ENCODE measurements at regions not wholly inside any gene's neighbourhood (a gene's known extent, or its start where the extent isn't known, plus 50 kb on each side); places are given as distances from the start of the nearest gene placed in this dataset.
"Not testable (repeated sequence)": the region's sequence is repeated elsewhere in the genome, so short reads cannot be mapped to it uniquely, and the experiment has no call there.

DNA sequence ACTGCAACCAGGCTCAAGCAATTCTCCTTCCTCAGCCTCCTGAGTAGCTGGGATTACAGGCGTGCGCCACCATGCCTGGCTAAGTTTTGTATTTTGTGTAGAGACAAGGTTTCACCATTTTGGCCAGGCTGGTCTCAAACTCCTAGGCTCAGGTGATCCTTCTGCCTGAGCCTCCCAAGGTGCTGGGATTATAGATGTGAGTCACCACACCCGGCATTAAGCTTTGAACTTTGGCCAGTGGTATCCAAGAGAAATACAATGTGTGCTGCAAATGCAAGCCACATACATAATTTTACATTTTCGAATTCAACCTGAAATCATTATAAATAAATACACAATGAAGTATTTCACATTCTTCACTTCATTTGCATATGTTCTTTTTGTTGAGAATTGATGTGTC lies 94.0 kb upstream of the ERV3-1 start:
- not testable (repeated sequence) for H3K9ac ChIP-seq (ENCODE audit: insufficient read depth, low read length, poor library complexity, severe bottlenecking); H3K36me3 ChIP-seq (replicated peaks in 1 of 2; ENCODE audit: control insufficient read depth in 1 of 2, insufficient read depth in 2 of 2, low read length in 2 of 2); H3K27me3 Mint-ChIP-seq (ENCODE audit: low read depth in 3 of 3); DNase-seq; H3K9me3 Mint-ChIP-seq; H3K4me3 Mint-ChIP-seq; H3K9me3 ChIP-seq (replicated peaks in 1 of 2; ENCODE audit: control insufficient read depth in 1 of 2, insufficient read depth in 1 of 2, low read length in 2 of 2); H3K27ac ChIP-seq (ENCODE audit: low read depth in 1 of 2, low read length in 2 of 2); H4K20me1 ChIP-seq (ENCODE audit: insufficient read depth, low read length); H2AFZ ChIP-seq (ENCODE audit: insufficient read depth, low read depth, low read length, poor library complexity, severe bottlenecking); H3K4me2 ChIP-seq (replicated peaks; ENCODE audit: extremely low read depth, low read length, poor library complexity, severe bottlenecking); H3K27ac Mint-ChIP-seq; H3K4me1 Mint-ChIP-seq; H3K27me3 ChIP-seq (ENCODE audit: control insufficient read depth in 2 of 2, insufficient read depth in 2 of 2, low read length in 2 of 2); H3K79me2 ChIP-seq (ENCODE audit: insufficient read depth, low read length); H3K4me3 ChIP-seq (replicated peaks in 1 of 3; ENCODE audit: low read depth in 2 of 3, low read length in 3 of 3); H3K4me1 ChIP-seq (ENCODE audit: control insufficient read depth in 1 of 2, insufficient read depth in 2 of 2, low read length in 2 of 2)
- intact Hi-C loops (cut with micrococcal nuclease) = loop anchor here in 1 of 2 donors (10.0 kb wide), 1 partner anchor 694 kb away; no protein-coding TSS in a partner anchor
- no CpG with 5 or more reads among the region's 4 CpGs for WGBS (ENCODE audit: insufficient coverage)
- H3K36me3 Mint-ChIP-seq = peaks cover 6 to 13% of the 10 kb centered on the region in 2 donors

DNA sequence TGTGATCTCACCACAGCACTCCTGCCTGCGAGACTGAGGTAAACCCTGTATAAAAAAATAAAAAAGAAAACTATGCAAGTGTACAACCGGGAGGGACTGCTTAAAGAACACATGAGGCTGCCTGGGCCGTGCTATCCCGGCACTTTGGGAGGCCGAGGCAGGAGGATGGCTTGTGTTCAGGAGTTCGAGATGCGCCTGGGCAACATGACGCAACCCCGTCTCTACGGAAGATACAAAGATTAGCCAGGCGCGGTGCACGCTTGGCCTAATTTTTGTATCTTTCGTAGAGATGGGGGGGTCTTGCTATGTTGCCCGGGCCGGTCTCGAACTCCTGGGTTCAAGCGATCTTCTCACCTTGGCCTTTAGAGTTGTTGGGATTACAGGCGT lies 75.2 kb upstream of the ERV3-1 start:
- H2AFZ ChIP-seq (ENCODE audit: insufficient read depth, low read depth, low read length, poor library complexity, severe bottlenecking) = peak overlapping the region; percentile 81
- peak overlapping the region; percentile 55 for H3K4me2 ChIP-seq (replicated peaks; ENCODE audit: extremely low read depth, low read length, poor library complexity, severe bottlenecking)
- intact Hi-C loops (cut with micrococcal nuclease); H3K27me3 Mint-ChIP-seq (ENCODE audit: low read depth in 3 of 3); H3K36me3 ChIP-seq (replicated peaks in 1 of 2; ENCODE audit: control insufficient read depth in 1 of 2, insufficient read depth in 2 of 2, low read length in 2 of 2); H3K9me3 Mint-ChIP-seq; H4K20me1 ChIP-seq (ENCODE audit: insufficient read depth, low read length); DNase-seq; H3K36me3 Mint-ChIP-seq; H3K4me1 Mint-ChIP-seq; H3K4me1 ChIP-seq (ENCODE audit: control insufficient read depth in 1 of 2, insufficient read depth in 2 of 2, low read length in 2 of 2); H3K9me3 ChIP-seq (replicated peaks in 1 of 2; ENCODE audit: control insufficient read depth in 1 of 2, insufficient read depth in 1 of 2, low read length in 2 of 2); H3K79me2 ChIP-seq (ENCODE audit: insufficient read depth, low read length); H3K27me3 ChIP-seq (ENCODE audit: control insufficient read depth in 2 of 2, insufficient read depth in 2 of 2, low read length in 2 of 2): not testable (repeated sequence)
- peak overlapping the region; percentile 62 to 90 (median 75) for H3K4me3 ChIP-seq (replicated peaks in 1 of 3; ENCODE audit: low read depth in 2 of 3, low read length in 3 of 3)
- Mint-ChIP-seq H3K27ac (peak overlapping the region; percentile 84 to 93 (median 90)), H3K4me3 (peak overlapping the region; percentile 85 to 93)
- H3K27ac ChIP-seq (ENCODE audit: low read depth in 1 of 2, low read length in 2 of 2) = peak overlapping the region; percentile 62 to 73
- H3K9ac ChIP-seq (ENCODE audit: insufficient read depth, low read length, poor library complexity, severe bottlenecking) = peak overlapping the region; percentile 70
- WGBS (ENCODE audit: insufficient coverage) = no CpG with 5 or more reads among the region's 19 CpGs

DNA sequence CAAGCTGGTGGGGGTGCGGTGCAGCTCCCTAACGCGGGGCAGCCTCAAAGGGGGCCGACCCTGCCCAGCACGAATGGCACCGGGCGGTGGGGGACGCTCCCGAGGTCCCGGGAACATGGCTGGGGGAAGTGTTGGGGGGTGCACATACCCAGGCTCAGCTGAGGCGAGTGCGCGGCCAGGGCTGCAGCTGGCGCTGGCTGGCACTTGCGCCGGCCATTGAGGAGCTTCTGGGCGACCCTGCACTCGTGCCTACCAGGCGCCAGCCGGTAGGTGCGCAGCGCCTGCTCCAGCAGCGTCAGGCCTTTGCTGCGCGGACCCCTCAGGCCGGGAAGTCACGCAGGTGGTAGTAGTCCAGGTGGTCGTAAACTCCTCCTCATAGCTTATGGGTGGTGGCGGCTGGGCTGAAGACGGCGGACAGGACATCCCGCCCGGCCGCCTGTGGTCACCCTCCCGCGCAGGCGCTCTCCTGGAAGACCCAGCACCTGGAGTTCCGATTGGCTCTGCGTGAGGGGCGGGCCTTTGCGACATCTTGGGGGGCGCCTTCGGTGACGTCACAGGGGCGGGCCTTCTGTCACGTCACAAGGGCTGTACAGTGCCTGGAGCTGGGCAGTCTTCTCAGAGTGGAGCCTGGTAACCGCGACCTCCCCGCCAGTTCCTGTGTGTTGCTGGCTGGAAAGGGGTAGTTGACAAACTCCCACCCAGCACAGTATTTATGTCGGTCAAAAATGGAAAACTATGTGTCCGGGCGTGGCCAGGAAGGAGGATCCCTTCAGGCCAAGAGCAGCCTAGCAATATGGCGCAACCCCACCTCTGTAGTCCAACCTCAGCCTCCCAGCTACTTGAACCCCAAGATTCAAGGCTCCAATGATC lies 74.5 kb upstream of the ERV3-1 start:
- H3K4me1 ChIP-seq (ENCODE audit: control insufficient read depth in 1 of 2, insufficient read depth in 2 of 2, low read length in 2 of 2); H3K9me3 Mint-ChIP-seq; H3K36me3 Mint-ChIP-seq; H4K20me1 ChIP-seq (ENCODE audit: insufficient read depth, low read length); H3K4me1 Mint-ChIP-seq; H3K36me3 ChIP-seq (replicated peaks in 1 of 2; ENCODE audit: control insufficient read depth in 1 of 2, insufficient read depth in 2 of 2, low read length in 2 of 2); intact Hi-C loops (cut with micrococcal nuclease); H3K79me2 ChIP-seq (ENCODE audit: insufficient read depth, low read length); H3K27me3 Mint-ChIP-seq (ENCODE audit: low read depth in 3 of 3); H3K27me3 ChIP-seq (ENCODE audit: control insufficient read depth in 2 of 2, insufficient read depth in 2 of 2, low read length in 2 of 2); H3K9me3 ChIP-seq (replicated peaks in 1 of 2; ENCODE audit: control insufficient read depth in 1 of 2, insufficient read depth in 1 of 2, low read length in 2 of 2): not testable (repeated sequence)
- Mint-ChIP-seq H3K4me3 (peak overlapping the region; percentile 85 to 93), H3K27ac (peak overlapping the region; percentile 84 to 93 (median 90))
- H3K4me3 ChIP-seq (replicated peaks in 1 of 3; ENCODE audit: low read depth in 2 of 3, low read length in 3 of 3) = peak overlapping the region; percentile 62 to 90 (median 75)
- 0% methylated on average over 37 of the region's 53 CpGs for WGBS (ENCODE audit: insufficient coverage)
- H3K27ac ChIP-seq (ENCODE audit: low read depth in 1 of 2, low read length in 2 of 2) = peak overlapping the region; percentile 62 to 73
- H2AFZ ChIP-seq (ENCODE audit: insufficient read depth, low read depth, low read length, poor library complexity, severe bottlenecking) = peak overlapping the region; percentile 81
- DNase-seq = peak; percentile 85 to 95 (median 92)
- H3K4me2 ChIP-seq (replicated peaks; ENCODE audit: extremely low read depth, low read length, poor library complexity, severe bottlenecking) = peak overlapping the region; percentile 55
- peak overlapping the region; percentile 70 for H3K9ac ChIP-seq (ENCODE audit: insufficient read depth, low read length, poor library complexity, severe bottlenecking)

DNA sequence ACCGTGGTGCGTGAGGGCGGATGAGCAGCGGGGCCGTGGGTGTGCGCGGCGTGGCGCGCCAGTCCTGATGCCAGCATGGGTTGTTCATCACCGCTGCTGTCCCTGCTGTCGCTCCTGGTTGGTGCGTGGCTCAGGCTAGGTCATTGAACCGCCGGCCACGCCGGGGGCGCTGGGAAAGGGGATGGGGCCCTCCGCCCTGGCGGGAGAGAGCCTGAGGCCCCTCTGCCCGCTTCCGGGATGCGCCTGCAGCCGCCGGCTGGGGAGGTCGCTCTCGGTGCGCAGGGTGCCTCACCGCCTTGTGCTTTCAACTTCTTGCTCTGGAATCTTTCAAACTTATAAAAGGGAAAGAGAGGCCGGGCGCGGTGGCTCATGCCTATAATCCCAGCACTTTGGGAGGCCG lies 68.5 kb upstream of the ERV3-1 start:
- WGBS (ENCODE audit: insufficient coverage) = no CpG with 5 or more reads among the region's 33 CpGs
- H3K4me1 Mint-ChIP-seq; H3K4me3 Mint-ChIP-seq; H3K27ac Mint-ChIP-seq; H3K27me3 Mint-ChIP-seq (ENCODE audit: low read depth in 3 of 3); H3K9me3 ChIP-seq (replicated peaks in 1 of 2; ENCODE audit: control insufficient read depth in 1 of 2, insufficient read depth in 1 of 2, low read length in 2 of 2); H4K20me1 ChIP-seq (ENCODE audit: insufficient read depth, low read length); DNase-seq; H3K27me3 ChIP-seq (ENCODE audit: control insufficient read depth in 2 of 2, insufficient read depth in 2 of 2, low read length in 2 of 2); H2AFZ ChIP-seq (ENCODE audit: insufficient read depth, low read depth, low read length, poor library complexity, severe bottlenecking); H3K4me2 ChIP-seq (replicated peaks; ENCODE audit: extremely low read depth, low read length, poor library complexity, severe bottlenecking); intact Hi-C loops (cut with micrococcal nuclease); H3K79me2 ChIP-seq (ENCODE audit: insufficient read depth, low read length); H3K4me3 ChIP-seq (replicated peaks in 1 of 3; ENCODE audit: low read depth in 2 of 3, low read length in 3 of 3); H3K4me1 ChIP-seq (ENCODE audit: control insufficient read depth in 1 of 2, insufficient read depth in 2 of 2, low read length in 2 of 2); H3K9me3 Mint-ChIP-seq; H3K9ac ChIP-seq (ENCODE audit: insufficient read depth, low read length, poor library complexity, severe bottlenecking); H3K27ac ChIP-seq (ENCODE audit: low read depth in 1 of 2, low read length in 2 of 2): not testable (repeated sequence)
- peaks cover 7 to 18% of the 10 kb centered on the region in 2 donors for H3K36me3 ChIP-seq (replicated peaks in 1 of 2; ENCODE audit: control insufficient read depth in 1 of 2, insufficient read depth in 2 of 2, low read length in 2 of 2)
- H3K36me3 Mint-ChIP-seq = peaks cover 12 to 31% of the 10 kb centered on the region in 2 donors
